SK-N-SH (cell line): ENCODE measurements at regions not wholly inside any gene's neighbourhood (a gene's known extent, or its start where the extent isn't known, plus 50 kb on each side); places are given as distances from the start of the nearest gene placed in this dataset.

Experiments used
- CTCF ChIP-seq: fragments of 200-600 bp; sonication (generic); IDR thresholded peaks from 2 replicates; pipeline ENCODE4 v1.6.1; 2017; ENCODE audit warnings: antibody characterized with exemption, mild to moderate bottlenecking, moderate library complexity
- GABPA ChIP-seq: IDR thresholded peaks from 2 replicates; pipeline ENCODE4 v1.4.0; 2012; ENCODE audit warnings: low read depth, mild to moderate bottlenecking
- POLR2AphosphoS5 ChIP-seq: IDR thresholded peaks from 2 replicates; pipeline ENCODE4 v1.6.1; 2012; ENCODE audit warnings: low read depth, low read length
- RAD21 ChIP-seq: IDR thresholded peaks from 2 replicates; pipeline ENCODE4 v1.6.1; 2012; ENCODE audit warnings: mild to moderate bottlenecking, low read length
- REST ChIP-seq: IDR thresholded peaks from 2 replicates; pipeline ENCODE4 v1.6.1; 2012; ENCODE audit warnings: mild to moderate bottlenecking, low read depth, low read length, moderate library complexity
- RXRA ChIP-seq: IDR thresholded peaks from 2 replicates; pipeline ENCODE4 v1.4.0; 2012; ENCODE audit warnings: low read depth, mild to moderate bottlenecking, borderline replicate concordance
- TCF12 ChIP-seq: IDR thresholded peaks from 2 replicates; pipeline ENCODE4 v1.4.0; 2012
- USF1 ChIP-seq: IDR thresholded peaks from 2 replicates; pipeline ENCODE4 v1.4.0; 2012; ENCODE audit warnings: low read depth, borderline replicate concordance

GRCh38 chr7:18262058-18262457 lies 233.5 kb upstream of the HDAC9 start:
- TF ChIP-seq GABPA (no peak), POLR2AphosphoS5 (no peak), TCF12 (no peak), CTCF (no peak), REST (no peak), USF1 (no peak), RXRA (no peak), RAD21 (no peak)
